Upper lobe of right lung (tissue), 1 donor: ENCODE measurements at regions not wholly inside any gene's neighbourhood (a gene's known extent, or its start where the extent isn't known, plus 50 kb on each side); places are given as distances from the start of the nearest gene placed in this dataset.

ENCODE experiments used
- ATAC-seq: fragments of 200-7000 bp; cut with Tn5 transposase; one replicate; pipeline ENCODE4 v1.9.1; 2020; ENCODE audit warnings: mild to moderate bottlenecking, moderate library complexity
- DNase-seq: peaks from one replicate; pipeline ENCODE4 v3.0.0-alpha.2; 2020
- H3K27ac ChIP-seq: fragments of 200-600 bp; one replicate; pipeline ENCODE4 v1.8.0; 2022
- H3K27me3 ChIP-seq: fragments of 200-600 bp; one replicate; pipeline ENCODE4 v1.8.0; 2022; ENCODE audit warnings: mild to moderate bottlenecking
- H3K36me3 ChIP-seq: fragments of 200-600 bp; one replicate; pipeline ENCODE4 v1.8.0; 2022
- H3K4me1 ChIP-seq: fragments of 200-600 bp; one replicate; pipeline ENCODE4 v1.8.0; 2022
- H3K4me3 ChIP-seq: fragments of 200-600 bp; one replicate; pipeline ENCODE4 v1.8.0; 2022; ENCODE audit warnings: mild to moderate bottlenecking
- H3K9me3 ChIP-seq: fragments of 200-600 bp; one replicate; pipeline ENCODE4 v1.8.0; 2022
- CTCF ChIP-seq: fragments of 200-600 bp; IDR thresholded peaks from one replicate; pipeline ENCODE4 v1.8.0; 2022; ENCODE audit warnings: antibody characterized with exemption
- intact Hi-C: fragments of 100-400 bp; cut with DNase I; formaldehyde crosslinking; loops from one replicate; pipeline ENCODE4 v1.11.0; 2022
- donor health status: DM: no; HTN: yes; CAD: no; lungs with severe emphysema.

GRCh38 chr16:6616746-6617145, 715.9 kb upstream of the RBFOX1 start:
- Histone ChIP-seq H3K4me1 (no peaks in the 10 kb centered on the region), H3K36me3 (no peaks in the 10 kb centered on the region), H3K9me3 (no peaks in the 10 kb centered on the region), H3K27ac (no peak overlapping the region), H3K4me3 (no peak overlapping the region), H3K27me3 (no peaks in the 10 kb centered on the region)
- DNase-seq (no peak), ATAC-seq (no peak)
- intact Hi-C loops = no loop called here
- TF ChIP-seq CTCF = no peak

GRCh38 chr16:6615636-6616035, 717.0 kb upstream of the RBFOX1 start:
- H3K27me3 ChIP-seq = no peaks in the 10 kb centered on the region
- H3K36me3 ChIP-seq = no peaks in the 10 kb centered on the region
- ATAC-seq = no peak
- no peak overlapping the region for H3K27ac ChIP-seq
- no peak for DNase-seq
- H3K9me3 ChIP-seq = no peaks in the 10 kb centered on the region
- no peak overlapping the region for H3K4me3 ChIP-seq
- no peaks in the 10 kb centered on the region for H3K4me1 ChIP-seq
- no peak for TF ChIP-seq CTCF
- intact Hi-C loops = no loop called here

- no peak for TF ChIP-seq CTCF
- Histone ChIP-seq H3K4me3 (no peak overlapping the region), H3K27me3 (no peaks in the 10 kb centered on the region), H3K36me3 (no peaks in the 10 kb centered on the region), H3K4me1 (no peaks in the 10 kb centered on the region), H3K27ac (no peak overlapping the region), H3K9me3 (no peaks in the 10 kb centered on the region)
- ATAC-seq = no peak
- intact Hi-C loops = no loop called here
- DNase-seq = no peak
Measured at GRCh38 chr16:6611535-6611934, 721.1 kb upstream of the RBFOX1 start.

- intact Hi-C loops = no loop called here
- H3K4me1 ChIP-seq = no peaks in the 10 kb centered on the region
- H3K36me3 ChIP-seq = no peaks in the 10 kb centered on the region
- no peak overlapping the region for H3K4me3 ChIP-seq
- H3K27ac ChIP-seq = no peak overlapping the region
- no peaks in the 10 kb centered on the region for H3K9me3 ChIP-seq
- no peaks in the 10 kb centered on the region for H3K27me3 ChIP-seq
- DNase-seq (no peak), ATAC-seq (no peak)
- no peak for TF ChIP-seq CTCF
Measured at GRCh38 chr16:6605490-6605889, 727.2 kb upstream of the RBFOX1 start.

- H3K9me3 ChIP-seq = no peaks in the 10 kb centered on the region
- DNase-seq (no peak), ATAC-seq (no peak)
- intact Hi-C loops = no loop called here
- no peak for TF ChIP-seq CTCF
- H3K36me3 ChIP-seq = no peaks in the 10 kb centered on the region
- H3K27me3 ChIP-seq = no peaks in the 10 kb centered on the region
- H3K4me1 ChIP-seq = no peaks in the 10 kb centered on the region
- no peak overlapping the region for H3K4me3 ChIP-seq
- H3K27ac ChIP-seq = no peak overlapping the region
Measured at GRCh38 chr16:6603780-6604325, 728.8 kb upstream of the RBFOX1 start.

- no peak for TF ChIP-seq CTCF
- intact Hi-C loops = no loop called here
- DNase-seq (no peak), ATAC-seq (no peak)
- H3K36me3 ChIP-seq = no peaks in the 10 kb centered on the region
- H3K9me3 ChIP-seq = no peaks in the 10 kb centered on the region
- H3K27ac ChIP-seq = no peak overlapping the region
- H3K27me3 ChIP-seq = no peaks in the 10 kb centered on the region
- H3K4me3 ChIP-seq = no peak overlapping the region
- H3K4me1 ChIP-seq = no peaks in the 10 kb centered on the region
Measured at GRCh38 chr16:6602405-6602804, 730.2 kb upstream of the RBFOX1 start.
